Subcutaneous abdominal adipose tissue (tissue), 5 donors: ENCODE measurements at regions not wholly inside any gene's neighbourhood (a gene's known extent, or its start where the extent isn't known, plus 50 kb on each side); places are given as distances from the start of the nearest gene placed in this dataset.

Experiments used
- H3K27ac ChIP-seq: one replicate; pipeline ENCODE4 v1.7.0; 2013; ENCODE audit warnings: low read depth, mild to moderate bottlenecking, inconsistent platforms, low read length, moderate library complexity
- H3K27me3 ChIP-seq, 5 donors: one replicate each; pipeline ENCODE4 v1.7.0; 2013; ENCODE audit warnings: low read length in 5 of 5, inconsistent platforms in 1 of 5; ENCODE audit not compliant: control insufficient read depth in 5 of 5, insufficient read depth in 4 of 5
- H3K36me3 ChIP-seq, 5 donors: one replicate each; pipeline ENCODE4 v1.7.0; 2013; ENCODE audit warnings: low read length in 5 of 5; ENCODE audit not compliant: control insufficient read depth in 5 of 5, insufficient read depth in 5 of 5
- H3K4me1 ChIP-seq, 5 donors: one replicate each; pipeline ENCODE4 v1.7.0; 2013; ENCODE audit warnings: low read length in 5 of 5, mild to moderate bottlenecking in 3 of 5, moderate library complexity in 1 of 5; ENCODE audit not compliant: control insufficient read depth in 5 of 5, insufficient read depth in 5 of 5
- H3K4me3 ChIP-seq, 5 donors: one replicate each; pipeline ENCODE4 v1.7.0; 2013; ENCODE audit warnings: low read length in 5 of 5, low read depth in 1 of 5
- H3K9ac ChIP-seq, 5 donors: one replicate each; pipeline ENCODE4 v1.7.0; 2013; ENCODE audit warnings: low read length in 5 of 5, mild to moderate bottlenecking in 4 of 5, moderate library complexity in 3 of 5
- H3K9me3 ChIP-seq, 5 donors: one replicate each; pipeline ENCODE4 v1.7.0; 2013; ENCODE audit warnings: low read length in 5 of 5; ENCODE audit not compliant: control insufficient read depth in 5 of 5
- donor health status: healthy.
- donor health status: healthy.
- donor health status: healthy.
- donor health status: healthy.
- donor health status: healthy.

DNA sequence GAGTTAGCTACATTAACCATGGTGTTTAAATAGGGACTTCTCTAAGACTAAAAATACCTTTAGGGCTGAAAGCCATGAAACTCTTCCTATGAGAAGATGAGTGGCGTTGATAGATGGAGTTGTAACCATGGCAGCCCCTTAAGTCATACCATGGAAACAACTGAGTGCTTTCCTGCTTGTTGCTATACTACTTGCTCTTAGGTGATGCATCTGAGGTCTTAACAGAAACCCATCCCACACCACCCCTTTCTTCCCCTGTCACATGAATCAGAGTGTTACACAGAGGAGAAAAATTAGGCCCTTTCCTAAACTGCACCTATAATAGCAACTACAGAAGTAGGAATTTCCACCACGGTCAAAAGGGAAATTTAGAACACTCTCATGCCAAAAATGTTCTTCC is 64.3 kb upstream of the ZC3H12C start:
- Histone ChIP-seq H3K36me3 (no peaks in the 10 kb centered on the region), H3K4me1 (peaks cover 0 to 3% (median 0%) of the 10 kb centered on the region in 5 donors), H3K9ac (no peak overlapping the region), H3K9me3 (no peaks in the 10 kb centered on the region), H3K4me3 (no peak overlapping the region), H3K27me3 (no peaks in the 10 kb centered on the region), H3K27ac (no peak overlapping the region)

DNA sequence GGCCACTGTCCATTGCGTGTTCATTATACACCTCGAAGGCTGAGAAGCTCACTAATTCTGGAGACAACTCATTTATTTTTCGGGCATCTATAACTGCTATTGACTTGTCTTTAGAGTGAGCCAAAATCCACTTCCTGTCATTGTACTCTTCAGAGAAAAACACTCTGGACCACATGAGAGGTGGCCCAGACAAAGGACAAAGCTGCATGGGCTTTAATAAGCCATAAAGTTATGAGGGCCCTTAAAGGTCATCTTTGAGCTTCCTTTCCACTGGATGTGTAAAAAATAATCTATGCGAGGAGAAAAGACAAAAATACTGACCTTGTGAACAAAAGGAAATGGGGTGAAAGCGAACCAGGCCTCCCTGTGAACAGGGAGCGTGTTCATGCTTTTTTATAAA is 63.5 kb upstream of the ZC3H12C start:
- no peaks in the 10 kb centered on the region for H3K9me3 ChIP-seq
- no peaks in the 10 kb centered on the region for H3K36me3 ChIP-seq
- H3K4me1 ChIP-seq, result peaks cover 0 to 3% (median 0%) of the 10 kb centered on the region in 5 donors
- H3K27ac ChIP-seq, result no peak overlapping the region
- H3K27me3 ChIP-seq, result no peaks in the 10 kb centered on the region
- H3K9ac ChIP-seq, result no peak overlapping the region
- H3K4me3 ChIP-seq, result no peak overlapping the region

DNA sequence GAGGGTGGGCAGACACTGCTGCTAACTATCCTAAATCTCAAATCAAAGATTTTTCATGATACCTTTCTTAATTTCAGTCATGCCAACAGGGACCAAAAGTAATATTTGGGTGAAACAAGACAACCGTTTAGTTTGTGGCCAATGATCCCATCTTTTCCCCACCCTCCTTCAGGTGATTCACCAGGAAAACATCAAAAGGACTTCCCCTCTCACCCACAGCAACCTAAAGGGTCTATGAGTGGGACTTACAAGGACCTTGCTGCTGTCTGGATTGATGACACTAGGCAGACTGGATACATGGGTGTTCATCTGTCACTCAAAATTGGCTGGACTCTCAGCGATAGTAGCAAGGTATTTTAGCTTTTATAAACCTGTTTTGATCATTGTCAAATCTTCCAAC is 62.0 kb upstream of the ZC3H12C start:
- Histone ChIP-seq H3K9ac (no peak overlapping the region), H3K27ac (no peak overlapping the region), H3K9me3 (no peaks in the 10 kb centered on the region), H3K4me3 (no peak overlapping the region), H3K4me1 (peaks cover 0 to 3% (median 0%) of the 10 kb centered on the region in 5 donors), H3K27me3 (no peaks in the 10 kb centered on the region), H3K36me3 (no peaks in the 10 kb centered on the region)

DNA sequence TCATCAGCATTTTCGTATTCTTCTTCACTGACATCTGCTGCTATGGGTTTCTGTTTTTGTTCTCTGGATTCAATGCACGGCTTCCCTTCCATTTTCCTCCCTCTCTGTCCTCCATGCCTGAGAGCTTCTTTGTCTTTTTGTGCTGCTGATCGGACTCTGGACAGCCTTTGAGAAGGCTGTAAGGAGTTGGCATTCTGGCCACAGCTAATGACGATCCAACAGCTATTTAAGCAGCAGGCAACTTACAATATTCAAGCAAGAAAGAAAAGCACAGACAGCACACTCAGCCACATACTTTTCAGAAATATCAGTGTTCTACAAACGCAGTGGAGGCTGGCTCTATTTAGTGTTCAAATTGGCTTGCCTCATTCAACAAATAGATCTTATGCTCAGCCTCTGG is 60.9 kb upstream of the ZC3H12C start:
- Histone ChIP-seq H3K27ac (no peak overlapping the region), H3K4me1 (peaks cover 0 to 3% (median 0%) of the 10 kb centered on the region in 5 donors), H3K27me3 (no peaks in the 10 kb centered on the region), H3K9ac (no peak overlapping the region), H3K9me3 (no peaks in the 10 kb centered on the region), H3K4me3 (no peak overlapping the region), H3K36me3 (no peaks in the 10 kb centered on the region)

DNA sequence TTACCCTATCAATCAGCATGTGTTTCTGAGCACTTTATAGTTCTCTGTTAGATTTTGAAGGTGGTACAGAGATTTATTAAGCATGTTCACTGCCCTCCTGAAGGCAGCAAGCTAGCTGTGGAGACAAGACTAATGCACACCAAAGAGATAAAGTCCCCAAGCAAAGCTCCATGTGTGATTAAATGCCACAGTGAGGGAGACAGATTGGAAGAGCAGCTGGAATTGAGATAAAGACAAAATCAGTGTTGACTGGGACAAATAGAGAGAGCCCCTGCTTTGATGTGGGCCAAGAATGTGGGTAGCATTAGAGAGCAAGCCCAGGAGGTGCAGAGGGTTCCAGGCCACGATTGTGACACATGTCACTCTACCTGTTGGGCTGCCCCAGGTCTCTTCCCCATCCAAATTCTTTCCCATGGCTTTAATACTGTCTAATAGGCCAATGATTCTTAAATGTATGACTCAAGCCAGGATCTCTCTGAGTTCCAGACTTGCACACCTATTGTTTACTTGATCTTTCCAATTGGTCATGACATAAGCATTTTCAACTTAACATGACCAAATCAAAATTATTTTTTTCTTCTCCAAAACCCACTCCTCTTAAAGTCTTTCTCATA is 60.1 kb upstream of the ZC3H12C start:
- peaks cover 0 to 3% (median 0%) of the 10 kb centered on the region in 5 donors for H3K4me1 ChIP-seq
- no peak overlapping the region for H3K27ac ChIP-seq
- no peaks in the 10 kb centered on the region for H3K27me3 ChIP-seq
- no peaks in the 10 kb centered on the region for H3K36me3 ChIP-seq
- H3K4me3 ChIP-seq, result no peak overlapping the region
- no peaks in the 10 kb centered on the region for H3K9me3 ChIP-seq
- H3K9ac ChIP-seq, result no peak overlapping the region

DNA sequence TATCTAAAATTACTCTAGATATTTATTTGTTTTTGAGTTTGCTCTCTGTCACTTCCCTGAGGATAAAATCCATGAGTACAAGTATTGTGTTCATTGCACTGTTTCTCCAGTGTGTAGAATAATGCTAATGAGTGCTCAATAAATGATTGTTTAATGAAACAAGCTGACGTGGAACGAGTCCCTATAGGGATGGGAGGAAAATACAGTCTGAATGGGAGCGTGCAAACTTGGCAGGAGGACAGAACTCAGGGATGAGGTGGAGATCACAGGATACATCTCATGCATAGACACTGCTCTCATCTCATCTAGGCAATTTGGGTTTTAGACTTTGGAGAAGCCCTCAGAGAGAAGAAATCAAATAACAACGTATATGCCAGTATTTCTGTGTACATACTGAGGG is 58.4 kb upstream of the ZC3H12C start:
- H3K36me3 ChIP-seq, result no peaks in the 10 kb centered on the region
- H3K27ac ChIP-seq, result no peak overlapping the region
- no peaks in the 10 kb centered on the region for H3K9me3 ChIP-seq
- H3K4me1 ChIP-seq, result peaks cover 0 to 2% (median 0%) of the 10 kb centered on the region in 5 donors
- H3K4me3 ChIP-seq, result no peak overlapping the region
- no peaks in the 10 kb centered on the region for H3K27me3 ChIP-seq
- no peak overlapping the region for H3K9ac ChIP-seq

DNA sequence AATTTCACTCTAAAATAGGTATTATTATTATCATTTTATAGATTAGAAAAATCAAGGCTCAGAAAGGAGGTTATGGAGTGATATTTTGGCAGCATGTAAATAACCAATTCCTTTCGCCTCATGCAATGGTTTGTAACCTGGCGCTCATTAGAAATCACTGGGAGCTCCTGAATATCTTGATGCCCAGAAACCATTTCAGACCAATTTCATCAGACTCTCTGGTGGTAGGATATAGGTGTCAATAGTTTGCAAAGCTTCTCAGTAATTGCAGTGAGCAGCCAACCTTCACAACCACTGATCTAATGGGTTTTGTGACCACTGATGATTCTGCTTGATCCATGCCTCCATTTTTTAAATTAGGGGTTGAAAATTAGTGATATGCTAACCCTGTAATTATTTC is 57.8 kb upstream of the ZC3H12C start:
- no peaks in the 10 kb centered on the region for H3K9me3 ChIP-seq
- no peaks in the 10 kb centered on the region for H3K4me1 ChIP-seq
- no peaks in the 10 kb centered on the region for H3K36me3 ChIP-seq
- H3K4me3 ChIP-seq, result no peak overlapping the region
- H3K27ac ChIP-seq, result no peak overlapping the region
- H3K9ac ChIP-seq, result no peak overlapping the region
- no peaks in the 10 kb centered on the region for H3K27me3 ChIP-seq

DNA sequence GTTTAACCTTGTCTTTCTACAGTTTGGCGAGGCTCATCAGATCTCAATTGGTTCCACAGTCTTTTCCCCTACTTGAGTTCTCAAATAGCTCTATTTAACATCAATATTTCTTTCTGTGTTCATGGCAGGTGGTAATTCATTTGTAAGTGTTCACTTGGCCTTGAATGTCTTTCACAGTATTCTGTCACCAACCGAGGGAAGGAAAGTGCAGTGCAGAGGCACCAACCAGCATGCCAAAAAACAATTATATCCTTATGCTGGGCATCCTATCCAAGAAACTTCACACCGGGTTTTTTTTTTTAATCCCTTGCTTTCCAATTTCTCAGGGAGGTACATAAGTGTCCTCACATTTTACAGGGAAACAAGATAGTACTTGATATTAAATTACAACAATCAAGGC is 55.0 kb upstream of the ZC3H12C start:
- H3K27me3 ChIP-seq, result no peaks in the 10 kb centered on the region
- H3K36me3 ChIP-seq, result no peaks in the 10 kb centered on the region
- no peak overlapping the region for H3K27ac ChIP-seq
- H3K9me3 ChIP-seq, result no peaks in the 10 kb centered on the region
- no peak overlapping the region for H3K9ac ChIP-seq
- no peak overlapping the region for H3K4me3 ChIP-seq
- H3K4me1 ChIP-seq, result no peaks in the 10 kb centered on the region
